NCI-H1092 (cell line): ENCODE measurements at regions not wholly inside any gene's neighbourhood (a gene's known extent, or its start where the extent isn't known, plus 50 kb on each side); places are given as distances from the start of the nearest gene placed in this dataset.
A peak's percentile ranks its signal among the peaks of the same experiment; 100 is the strongest.

Experiments used
- DNase-seq: peaks from one replicate; lab custom pipeline; 2025; lab: John Stamatoyannopoulos, UW

DNA sequence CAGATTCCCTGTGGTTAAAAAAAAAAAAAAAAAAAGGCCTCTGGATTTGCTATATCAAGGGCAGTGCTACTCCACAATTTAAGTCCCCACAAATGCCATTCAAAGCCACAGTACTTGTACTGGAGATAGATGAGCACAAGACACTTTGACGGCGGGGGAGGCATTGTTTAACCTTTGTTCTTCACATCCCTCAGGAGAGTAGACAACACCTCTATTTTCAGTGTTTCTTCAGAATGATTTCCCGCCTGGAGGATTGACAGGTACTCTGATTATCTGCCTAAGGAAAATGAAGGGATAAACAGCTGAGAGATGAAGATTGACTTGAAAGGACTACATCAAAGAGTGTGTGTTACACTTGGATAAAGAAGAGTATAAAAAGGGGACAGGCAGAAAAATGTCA lies 58.7 kb downstream of the OTOL1 start:
- no peak for DNase-seq

- DNase-seq, result no peak
Measured at GRCh38 chr3:161556533-161556932, 59.9 kb downstream of the OTOL1 start.

DNA sequence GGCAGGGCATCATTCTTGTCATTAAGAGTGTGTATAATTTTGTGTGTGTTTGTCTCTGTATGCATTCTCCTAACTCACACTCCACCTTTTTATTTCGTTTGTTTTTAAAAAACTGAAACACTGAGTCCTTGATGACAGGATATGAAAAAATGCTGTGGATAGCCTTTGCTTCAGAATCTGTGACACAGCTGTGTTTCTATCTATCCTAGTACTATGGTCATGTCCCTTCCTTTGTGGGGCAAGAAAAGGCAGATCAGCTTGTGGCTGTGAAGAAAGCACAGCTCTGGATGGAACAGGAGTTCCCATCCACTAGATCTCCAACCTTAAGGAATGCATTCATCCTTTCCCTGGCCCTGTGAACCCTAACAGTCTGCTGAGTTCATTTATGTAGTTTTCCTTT lies 60.3 kb downstream of the OTOL1 start:
- DNase-seq, result no peak

GRCh38 chr3:161557445-161558150 lies 61.0 kb downstream of the OTOL1 start:
- no peak for DNase-seq

DNA sequence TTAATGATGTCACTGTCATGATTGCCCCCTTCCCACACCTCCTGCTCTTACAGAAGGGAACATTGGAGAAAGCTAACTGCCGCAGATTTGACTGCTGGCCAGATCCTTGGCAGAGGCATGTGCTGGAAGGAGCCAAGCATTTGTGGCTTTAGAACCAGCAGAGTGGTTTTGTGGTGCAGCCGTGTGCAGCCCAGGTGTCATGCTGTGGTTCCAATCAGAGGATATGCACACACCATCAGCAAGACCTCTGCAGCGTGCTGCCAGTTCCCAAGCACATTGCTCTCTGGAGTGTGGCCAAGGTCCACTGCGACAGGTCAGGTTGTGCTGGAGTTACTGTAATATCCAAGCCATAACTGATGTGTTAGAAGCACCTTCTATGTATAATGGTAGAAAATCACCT lies 61.6 kb downstream of the OTOL1 start:
- peak; percentile 53 for DNase-seq

GRCh38 chr3:161559177-161559998 lies 62.8 kb downstream of the OTOL1 start:
- DNase-seq, result peak; percentile 43

GRCh38 chr3:161560008-161560637 lies 63.5 kb downstream of the OTOL1 start:
- DNase-seq, result peak; percentile 37

- no peak for DNase-seq
Measured at GRCh38 chr3:161567577-161568361, 71.2 kb downstream of the OTOL1 start.

- DNase-seq, result no peak
Measured at GRCh38 chr3:161568671-161569070, 72.1 kb downstream of the OTOL1 start.

DNA sequence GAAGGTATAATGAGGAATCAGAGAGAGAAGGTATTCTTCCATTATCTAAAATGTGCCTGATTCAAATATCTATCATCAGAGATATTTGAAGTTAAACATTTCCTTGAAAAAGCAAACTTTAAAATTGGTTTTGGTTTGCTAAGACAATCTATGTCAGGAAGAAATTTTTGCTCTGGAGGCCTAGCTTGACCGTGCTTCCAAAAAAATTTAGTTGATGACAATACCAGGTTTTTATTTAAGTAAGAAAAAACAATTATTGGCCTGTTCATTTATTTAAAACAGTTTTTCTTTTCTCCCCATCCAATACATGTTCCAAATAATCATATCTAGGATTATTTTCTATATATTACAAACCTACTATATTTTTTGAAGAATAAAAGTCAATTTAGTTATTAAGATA lies 75.3 kb downstream of the OTOL1 start:
- DNase-seq, result no peak

DNA sequence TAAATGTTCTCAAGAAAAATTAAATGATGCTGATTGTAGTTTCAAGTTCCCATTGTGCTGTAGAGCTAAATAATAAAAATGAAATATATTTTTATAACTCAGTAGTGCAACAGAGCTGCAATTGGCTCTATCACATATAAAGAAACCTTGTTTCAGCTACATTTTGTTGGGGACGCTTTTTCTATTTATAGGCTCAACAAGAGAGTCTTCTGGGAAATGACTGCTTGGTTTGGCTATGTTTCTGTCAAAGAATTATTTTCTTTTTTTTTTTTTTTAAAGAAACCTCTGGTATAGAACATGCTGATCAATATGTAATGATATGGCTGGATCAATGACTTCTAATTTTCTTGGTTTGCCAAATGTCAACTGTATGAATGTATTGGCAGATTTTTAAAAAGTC lies 76.5 kb downstream of the OTOL1 start:
- no peak for DNase-seq

DNA sequence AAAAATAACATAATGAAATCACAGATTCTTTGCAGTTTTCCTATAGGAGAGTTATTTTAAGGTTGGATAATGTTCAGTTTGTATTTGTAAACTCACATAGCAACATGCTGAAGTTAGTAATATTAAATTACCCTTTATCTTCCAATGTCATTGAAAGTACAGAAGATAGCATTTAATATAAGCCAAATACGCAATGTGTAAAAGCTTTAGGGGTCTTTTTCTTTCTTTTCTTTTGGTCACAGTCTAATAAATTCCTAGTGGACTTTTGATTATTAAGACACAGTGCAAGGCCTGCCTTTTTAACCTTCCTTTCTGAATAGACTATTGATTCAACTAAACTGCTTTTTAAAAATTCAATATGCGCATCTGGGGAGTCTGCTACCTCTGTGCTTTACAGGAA lies 79.3 kb downstream of the OTOL1 start:
- no peak for DNase-seq

DNA sequence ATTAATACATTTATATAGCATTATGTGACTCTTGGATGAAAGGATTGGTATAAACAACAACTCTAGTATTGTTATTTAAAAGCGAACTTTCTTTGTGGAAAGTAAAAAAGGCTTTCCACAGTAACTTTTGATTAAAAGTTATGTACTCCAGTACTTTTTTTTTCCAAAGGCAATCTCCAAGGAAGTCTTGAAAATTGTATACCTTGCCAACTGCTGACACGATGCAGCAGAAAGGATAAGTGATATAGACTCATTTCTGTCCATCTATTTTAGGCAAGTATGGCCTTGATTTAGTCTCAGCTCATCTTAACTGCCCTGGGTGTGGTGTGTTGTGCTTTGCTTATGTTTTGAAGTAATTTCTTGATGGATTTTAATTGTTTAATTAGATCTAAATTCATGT lies 79.7 kb downstream of the OTOL1 start:
- DNase-seq, result peak; percentile 49

GRCh38 chr3:161576714-161577510 lies 80.3 kb downstream of the OTOL1 start:
- peak; percentile 93 for DNase-seq

DNA sequence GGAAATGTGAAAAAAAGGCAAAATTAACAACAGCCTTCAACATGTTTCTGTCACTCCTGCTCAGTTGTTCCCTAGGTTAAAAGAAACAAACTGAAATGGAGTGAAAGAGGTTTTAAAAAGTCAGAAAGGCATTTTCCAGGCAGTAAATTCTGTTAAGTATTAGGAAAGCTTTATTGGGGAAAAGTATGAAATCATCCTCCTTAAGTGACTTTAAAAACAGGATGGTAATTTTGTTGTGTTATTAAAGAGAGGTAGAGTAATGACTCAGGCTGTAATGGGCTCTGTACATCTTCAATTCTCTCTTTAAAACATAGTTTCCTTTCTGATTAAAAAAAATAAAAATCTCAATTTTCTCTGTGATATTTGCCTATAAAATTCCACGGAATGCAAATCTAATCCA lies 81.1 kb downstream of the OTOL1 start:
- DNase-seq, result no peak

DNA sequence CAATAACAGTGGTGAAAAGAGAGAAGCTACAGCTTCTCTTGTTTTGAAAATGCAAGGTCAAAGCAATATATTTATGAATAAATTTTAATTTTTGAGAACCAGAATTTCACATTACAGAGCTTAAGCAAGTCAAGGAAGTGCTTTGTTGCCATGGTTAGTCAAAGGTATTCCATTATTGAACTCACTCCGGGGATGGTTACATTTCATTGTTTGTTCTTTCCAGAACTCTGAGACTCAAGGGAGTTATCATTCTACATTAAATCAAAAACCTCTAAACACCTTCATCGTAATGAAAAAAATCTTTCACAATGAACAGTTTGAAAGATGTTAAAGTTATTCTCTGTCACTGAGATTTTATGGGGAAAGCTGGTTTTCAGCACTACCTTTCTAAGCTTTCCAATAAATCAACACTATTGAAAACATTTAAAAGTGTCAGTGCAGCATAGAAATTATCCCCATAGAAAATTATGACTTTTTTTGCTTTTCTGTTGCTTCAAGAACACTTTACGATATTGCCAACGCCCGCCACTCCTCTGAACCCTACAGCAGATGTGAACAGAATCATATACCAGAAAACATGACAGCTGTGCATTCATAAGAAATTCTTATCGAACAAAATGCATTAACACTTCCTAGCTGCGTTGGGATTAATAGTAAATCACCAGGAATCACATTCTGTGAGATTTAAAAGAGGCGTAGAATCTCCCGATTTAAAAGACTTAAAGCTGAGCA lies 83.0 kb downstream of the OTOL1 start:
- DNase-seq, result no peak

DNA sequence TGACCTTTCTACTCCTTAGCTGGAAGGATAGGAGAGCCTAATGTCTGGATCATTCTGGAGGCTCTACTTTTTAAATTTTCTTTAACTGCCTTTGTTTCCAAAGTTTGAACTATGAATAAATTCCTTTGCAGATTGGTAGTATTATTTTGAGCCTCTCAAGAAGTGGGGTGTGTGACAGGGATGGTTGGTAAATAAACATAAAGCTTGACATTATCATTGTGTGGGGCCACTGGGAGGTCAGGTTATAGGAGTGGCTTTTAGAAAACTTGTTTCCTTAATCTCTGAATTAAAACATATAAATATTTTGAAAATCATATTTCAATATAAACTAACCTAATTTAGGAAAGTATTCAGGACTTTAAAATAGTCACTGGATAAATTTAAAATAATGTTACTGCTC lies 89.3 kb downstream of the OTOL1 start:
- no peak for DNase-seq

GRCh38 chr3:161586556-161587235 lies 90.1 kb downstream of the OTOL1 start:
- no peak for DNase-seq

- DNase-seq, result no peak
Measured at GRCh38 chr3:161598639-161599038, 102.0 kb downstream of the OTOL1 start.

DNA sequence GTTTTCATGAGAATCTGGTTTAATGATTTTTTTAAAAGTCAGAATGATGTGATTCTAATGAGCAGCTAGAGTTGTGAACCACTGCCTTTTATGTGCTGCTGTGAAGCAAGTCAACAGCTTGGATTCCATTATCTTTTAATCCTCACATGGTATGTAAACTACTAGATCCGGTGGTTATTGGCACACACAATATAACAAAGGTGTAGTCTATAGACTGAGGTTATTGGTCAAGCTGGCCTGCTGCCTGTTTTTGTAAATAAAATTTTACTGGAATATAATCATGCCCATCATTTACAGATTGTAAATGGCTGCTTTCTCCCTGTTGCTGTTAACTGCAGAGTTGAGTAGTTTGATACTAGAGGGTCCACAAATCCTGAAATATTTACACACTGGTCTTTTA lies 103.1 kb downstream of the OTOL1 start:
- peak; percentile 5 for DNase-seq
